ENCODE measurements at regions not wholly inside any gene's neighbourhood (a gene's known extent, or its start where the extent isn't known, plus 50 kb on each side); places are given as distances from the start of the nearest gene placed in this dataset.

GRCh38 chr14:98766818-98767217 lies 505.2 kb downstream of the BCL11B start:
- Histone ChIP-seq H2AFZ (ENCODE audit: low read depth, low read length) (no peak overlapping the region), H3K4me3 (replicated peaks in 1 of 3; ENCODE audit: insufficient read depth in 1 of 3, low read depth in 1 of 3, low read length in 3 of 3) (no peak overlapping the region), H3K9me3 (replicated peaks; ENCODE audit: control insufficient read depth, insufficient read depth, low read length) (peaks cover 2% of the 10 kb centered on the region), H3K27ac (ENCODE audit: insufficient read depth, low read depth, low read length) (no peak overlapping the region), H3K4me1 (ENCODE audit: control insufficient read depth, extremely low read depth, insufficient read depth, low read length) (no peaks in the 10 kb centered on the region), H3K9me1 (replicated peaks; ENCODE audit: control insufficient read depth, extremely low read depth, insufficient read depth, low read length) (no peaks in the 10 kb centered on the region), H4K20me1 (replicated peaks; ENCODE audit: control insufficient read depth, extremely low read depth, insufficient read depth, low read length) (no peaks in the 10 kb centered on the region), H3K9ac (replicated peaks; ENCODE audit: extremely low read depth, insufficient read depth, low read length) (no peak overlapping the region), H3K79me2 (ENCODE audit: control insufficient read depth, insufficient read depth, low read length) (no peaks in the 10 kb centered on the region), H3K4me2 (ENCODE audit: insufficient read depth, low read length) (no peak overlapping the region), H3K36me3 (ENCODE audit: control insufficient read depth in 2 of 2, extremely low read depth in 1 of 2, insufficient read depth in 2 of 2, low read length in 2 of 2) (no peaks in the 10 kb centered on the region), H3K27me3 (ENCODE audit: control insufficient read depth in 2 of 2, insufficient read depth in 2 of 2, low read length in 2 of 2) (no peaks in the 10 kb centered on the region)
- dilution Hi-C loops (cut with MboI; ENCODE audit: extremely low pct_ligation_motif_present, low sequenced_read_pairs) = no loop called here
- ChIA-PET POLR2A (no interaction called here), CTCF (no interaction called here)
- FAIRE-seq (no peak), DNase-seq (ENCODE audit: low read depth, low spot score) (no peak)
- BruUV-seq (replicated peaks) = no TSS peak
- intact Hi-C loops (cut with micrococcal nuclease) = no loop called here
- TF ChIP-seq POLR2AphosphoS5 (IDR thresholded peaks at IDR 0.05; ENCODE audit: insufficient read depth, low read depth, low read length) (no peak), CTCF (IDR thresholded peaks at IDR 0.05; ENCODE audit: extremely low read depth in 1 of 2, insufficient read depth in 1 of 2, low read depth in 1 of 2, low read length in 2 of 2) (no peak), JUN (IDR thresholded peaks at IDR 0.05; ENCODE audit: borderline replicate concordance, insufficient read depth, insufficient read length, low read depth) (no peak), MYC (IDR thresholded peaks at IDR 0.05; ENCODE audit: low read depth, low read length) (no peak), FOS (IDR thresholded peaks at IDR 0.05; ENCODE audit: borderline replicate concordance, insufficient read depth, low read length) (no peak)

- intact Hi-C loops (cut with micrococcal nuclease) (no loop called here), dilution Hi-C loops (cut with MboI; ENCODE audit: extremely low pct_ligation_motif_present, low sequenced_read_pairs) (no loop called here)
- peaks cover 2% of the 10 kb centered on the region for H3K9me3 ChIP-seq (replicated peaks; ENCODE audit: control insufficient read depth, insufficient read depth, low read length)
- TF ChIP-seq CTCF (IDR thresholded peaks at IDR 0.05; ENCODE audit: extremely low read depth in 1 of 2, insufficient read depth in 1 of 2, low read depth in 1 of 2, low read length in 2 of 2) = no peak
- TF ChIP-seq MAX (IDR thresholded peaks at IDR 0.05; ENCODE audit: insufficient read depth, insufficient read length) = no peak
- TF ChIP-seq JUN (IDR thresholded peaks at IDR 0.05; ENCODE audit: borderline replicate concordance, insufficient read depth, insufficient read length, low read depth) = no peak
- TF ChIP-seq POLR2A (IDR thresholded peaks at IDR 0.05; ENCODE audit: low read depth, low read length) = no peak
- TF ChIP-seq POLR2AphosphoS5 (IDR thresholded peaks at IDR 0.05; ENCODE audit: insufficient read depth, low read depth, low read length) = no peak
- no peak for TF ChIP-seq FOS (IDR thresholded peaks at IDR 0.05; ENCODE audit: borderline replicate concordance, insufficient read depth, low read length)
- no peak for TF ChIP-seq GATA2 (IDR thresholded peaks at IDR 0.05; ENCODE audit: insufficient read depth, insufficient read length, low read depth, low read length)
- no peak overlapping the region for H3K27ac ChIP-seq (ENCODE audit: insufficient read depth, low read depth, low read length)
- H3K4me3 ChIP-seq (replicated peaks in 1 of 3; ENCODE audit: insufficient read depth in 1 of 3, low read depth in 1 of 3, low read length in 3 of 3) = no peak overlapping the region
- CTCF ChIA-PET = no interaction called here
- no peak overlapping the region for H3K4me2 ChIP-seq (ENCODE audit: insufficient read depth, low read length)
- POLR2A ChIA-PET = no interaction called here
- no peaks in the 10 kb centered on the region for H3K9me1 ChIP-seq (replicated peaks; ENCODE audit: control insufficient read depth, extremely low read depth, insufficient read depth, low read length)
- H3K9ac ChIP-seq (replicated peaks; ENCODE audit: extremely low read depth, insufficient read depth, low read length) = no peak overlapping the region
- H3K4me1 ChIP-seq (ENCODE audit: control insufficient read depth, extremely low read depth, insufficient read depth, low read length) = no peaks in the 10 kb centered on the region
- no peaks in the 10 kb centered on the region for H3K79me2 ChIP-seq (ENCODE audit: control insufficient read depth, insufficient read depth, low read length)
- H3K27me3 ChIP-seq (ENCODE audit: control insufficient read depth in 2 of 2, insufficient read depth in 2 of 2, low read length in 2 of 2) = no peaks in the 10 kb centered on the region
- FAIRE-seq (no peak), DNase-seq (ENCODE audit: low read depth, low spot score) (no peak)
- no peaks in the 10 kb centered on the region for H4K20me1 ChIP-seq (replicated peaks; ENCODE audit: control insufficient read depth, extremely low read depth, insufficient read depth, low read length)
- H2AFZ ChIP-seq (ENCODE audit: low read depth, low read length) = no peak overlapping the region
- no peaks in the 10 kb centered on the region for H3K36me3 ChIP-seq (ENCODE audit: control insufficient read depth in 2 of 2, extremely low read depth in 1 of 2, insufficient read depth in 2 of 2, low read length in 2 of 2)
- no TSS peak for BruUV-seq (replicated peaks)
These were observed 502.7 kb downstream of the BCL11B start for GRCh38 chr14:98769326-98769725.
